ENCODE measurements at regions not wholly inside any gene's neighbourhood (a gene's known extent, or its start where the extent isn't known, plus 50 kb on each side); places are given as distances from the start of the nearest gene placed in this dataset.
A peak's percentile ranks its signal among the peaks of the same experiment; 100 is the strongest.

GRCh38 chr2:177030451-177031105 is 182.0 kb upstream of the HNRNPA3 start:
- in situ Hi-C loops (cut with HindIII; ENCODE audit: low pct_ligation_motif_present, low pct_unique_long_range_greater_than_20kb, low sequenced_read_pairs) = no loop called here

GRCh38 chr2:177031438-177032180 is 181.0 kb upstream of the HNRNPA3 start:
- in situ Hi-C loops (cut with HindIII; ENCODE audit: low pct_ligation_motif_present, low pct_unique_long_range_greater_than_20kb, low sequenced_read_pairs) = no loop called here
- no peak for DNase-seq

More at GRCh38 chr2:177030451-177031105, 182.0 kb upstream of the HNRNPA3 start:
- DNase-seq = no peak

GRCh38 chr2:177036747-177037146 is 175.8 kb upstream of the HNRNPA3 start:
- in situ Hi-C loops (cut with HindIII; ENCODE audit: low pct_ligation_motif_present, low pct_unique_long_range_greater_than_20kb, low sequenced_read_pairs) = no loop called here
- no peak for DNase-seq

- in situ Hi-C loops (cut with HindIII; ENCODE audit: low pct_ligation_motif_present, low pct_unique_long_range_greater_than_20kb, low sequenced_read_pairs) = no loop called here
- no peak for DNase-seq
These were observed 175.0 kb upstream of the HNRNPA3 start for GRCh38 chr2:177037569-177037968.

- in situ Hi-C loops (cut with HindIII; ENCODE audit: low pct_ligation_motif_present, low pct_unique_long_range_greater_than_20kb, low sequenced_read_pairs) = no loop called here
- no peak for DNase-seq
These were observed 173.7 kb upstream of the HNRNPA3 start for GRCh38 chr2:177038787-177039484.

- in situ Hi-C loops (cut with HindIII; ENCODE audit: low pct_ligation_motif_present, low pct_unique_long_range_greater_than_20kb, low sequenced_read_pairs) = no loop called here
- no peak for DNase-seq
These were observed 170.3 kb upstream of the HNRNPA3 start for GRCh38 chr2:177042311-177042710.

GRCh38 chr2:177044671-177045070 is 167.9 kb upstream of the HNRNPA3 start:
- DNase-seq = no peak
- in situ Hi-C loops (cut with HindIII; ENCODE audit: low pct_ligation_motif_present, low pct_unique_long_range_greater_than_20kb, low sequenced_read_pairs) = no loop called here

- no peak for DNase-seq
- in situ Hi-C loops (cut with HindIII; ENCODE audit: low pct_ligation_motif_present, low pct_unique_long_range_greater_than_20kb, low sequenced_read_pairs) = no loop called here
These were observed 163.6 kb upstream of the HNRNPA3 start for GRCh38 chr2:177048981-177049380.

GRCh38 chr2:177051278-177051677 is 161.3 kb upstream of the HNRNPA3 start:
- DNase-seq = no peak
- in situ Hi-C loops (cut with HindIII; ENCODE audit: low pct_ligation_motif_present, low pct_unique_long_range_greater_than_20kb, low sequenced_read_pairs) = no loop called here

GRCh38 chr2:177052471-177052870 is 160.1 kb upstream of the HNRNPA3 start:
- in situ Hi-C loops (cut with HindIII; ENCODE audit: low pct_ligation_motif_present, low pct_unique_long_range_greater_than_20kb, low sequenced_read_pairs) = no loop called here

GRCh38 chr2:177053038-177053437 is 159.6 kb upstream of the HNRNPA3 start:
- in situ Hi-C loops (cut with HindIII; ENCODE audit: low pct_ligation_motif_present, low pct_unique_long_range_greater_than_20kb, low sequenced_read_pairs) = no loop called here
- no peak for DNase-seq

More at GRCh38 chr2:177052471-177052870, 160.1 kb upstream of the HNRNPA3 start:
- DNase-seq = no peak

GRCh38 chr2:177053716-177054115 is 158.9 kb upstream of the HNRNPA3 start:
- DNase-seq = no peak
- in situ Hi-C loops (cut with HindIII; ENCODE audit: low pct_ligation_motif_present, low pct_unique_long_range_greater_than_20kb, low sequenced_read_pairs) = no loop called here

- in situ Hi-C loops (cut with HindIII; ENCODE audit: low pct_ligation_motif_present, low pct_unique_long_range_greater_than_20kb, low sequenced_read_pairs) = no loop called here
These were observed 156.1 kb upstream of the HNRNPA3 start for GRCh38 chr2:177056481-177056929.

GRCh38 chr2:177058747-177059146 is 153.8 kb upstream of the HNRNPA3 start:
- DNase-seq = no peak
- in situ Hi-C loops (cut with HindIII; ENCODE audit: low pct_ligation_motif_present, low pct_unique_long_range_greater_than_20kb, low sequenced_read_pairs) = no loop called here

More at GRCh38 chr2:177056481-177056929, 156.1 kb upstream of the HNRNPA3 start:
- peak; percentile 20 for DNase-seq

GRCh38 chr2:177059293-177059692 is 153.3 kb upstream of the HNRNPA3 start:
- in situ Hi-C loops (cut with HindIII; ENCODE audit: low pct_ligation_motif_present, low pct_unique_long_range_greater_than_20kb, low sequenced_read_pairs) = no loop called here
- DNase-seq = no peak

GRCh38 chr2:177063331-177063730 is 149.3 kb upstream of the HNRNPA3 start:
- in situ Hi-C loops (cut with HindIII; ENCODE audit: low pct_ligation_motif_present, low pct_unique_long_range_greater_than_20kb, low sequenced_read_pairs) = no loop called here

GRCh38 chr2:177064422-177064821 is 148.2 kb upstream of the HNRNPA3 start:
- DNase-seq = no peak
- in situ Hi-C loops (cut with HindIII; ENCODE audit: low pct_ligation_motif_present, low pct_unique_long_range_greater_than_20kb, low sequenced_read_pairs) = no loop called here

More at GRCh38 chr2:177063331-177063730, 149.3 kb upstream of the HNRNPA3 start:
- DNase-seq = no peak

GRCh38 chr2:177068967-177069366 is 143.6 kb upstream of the HNRNPA3 start:
- no peak for DNase-seq
- in situ Hi-C loops (cut with HindIII; ENCODE audit: low pct_ligation_motif_present, low pct_unique_long_range_greater_than_20kb, low sequenced_read_pairs) = no loop called here

- DNase-seq = no peak
- in situ Hi-C loops (cut with HindIII; ENCODE audit: low pct_ligation_motif_present, low pct_unique_long_range_greater_than_20kb, low sequenced_read_pairs) = no loop called here
These were observed 140.5 kb upstream of the HNRNPA3 start for GRCh38 chr2:177072090-177072489.
